ENCODE measurements at regions not wholly inside any gene's neighbourhood (a gene's known extent, or its start where the extent isn't known, plus 50 kb on each side); places are given as distances from the start of the nearest gene placed in this dataset.

DNA sequence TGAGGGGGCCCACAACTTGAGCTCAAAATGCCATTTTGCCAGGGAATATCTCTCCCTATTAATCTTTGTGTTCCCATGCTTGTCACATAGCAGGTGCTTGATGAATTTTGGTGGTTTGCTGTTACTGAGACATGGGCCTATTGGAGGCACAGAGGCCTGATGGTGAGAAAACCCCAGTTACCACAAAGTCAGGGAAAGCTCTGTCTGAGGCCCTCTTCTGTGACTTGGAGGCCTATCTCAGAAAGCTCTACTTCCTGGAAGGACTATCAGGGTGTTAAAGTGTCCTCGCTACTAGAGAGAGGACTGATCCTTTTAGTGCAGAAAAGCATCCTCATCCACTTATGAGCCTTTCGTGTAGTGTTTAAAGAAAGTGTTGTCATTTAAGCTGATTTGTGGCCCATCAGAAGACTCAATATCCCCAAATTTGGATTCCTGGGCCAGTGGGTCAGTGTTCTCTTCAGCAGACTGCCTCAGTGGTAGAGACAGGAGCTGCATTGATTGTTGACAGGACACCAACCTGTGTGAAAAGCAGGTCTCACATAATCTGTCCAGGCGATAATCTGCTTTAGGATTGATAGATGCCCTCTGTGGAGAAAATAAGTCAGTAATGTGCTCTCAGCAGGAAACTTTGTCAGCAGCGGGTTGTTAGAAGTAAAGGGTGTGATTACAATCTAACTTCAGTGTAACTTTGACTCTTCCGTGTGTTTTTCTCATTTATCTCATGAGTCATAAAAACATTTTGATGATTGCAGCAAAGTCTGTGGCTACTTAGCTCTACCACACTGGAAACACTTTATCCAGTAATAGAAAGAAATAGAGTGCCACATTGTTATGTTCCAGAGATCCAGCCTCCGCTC lies 121.0 kb downstream of the AKAP11 start:
- Histone ChIP-seq H3K9me3 (ENCODE audit: low read depth) (no peaks in the 10 kb centered on the region), H3K79me2 (ENCODE audit: low read depth) (no peaks in the 10 kb centered on the region), H3F3A (ENCODE audit: low read depth) (no peaks in the 10 kb centered on the region), H3K36me3 (no peaks in the 10 kb centered on the region), H3K4me1 (peaks cover 2% of the 10 kb centered on the region), H4K20me1 (ENCODE audit: low read depth) (no peaks in the 10 kb centered on the region), H3K4me3 (no peak overlapping the region), H2AFZ (replicated peaks) (no peak overlapping the region), H3K9ac (no peak overlapping the region), H3K27ac (no peak overlapping the region), H3K27me3 (no peaks in the 10 kb centered on the region), H3K4me2 (no peak overlapping the region)
- no peak for TF ChIP-seq CTCF (IDR thresholded peaks at IDR 0.05)
- no peak for TF ChIP-seq EZH2phosphoT487 (IDR thresholded peaks at IDR 0.05)
- TF ChIP-seq EZH2 (IDR thresholded peaks at IDR 0.05), result no peak
- peaks cover 4% of the 10 kb centered on the region for H3K27me3 Mint-ChIP-seq (ENCODE audit: insufficient read depth, low read depth)
- no peak overlapping the region for H3K27ac Mint-ChIP-seq
- no peaks in the 10 kb centered on the region for H3K36me3 Mint-ChIP-seq
- peaks cover 2% of the 10 kb centered on the region for H3K4me1 Mint-ChIP-seq
- H3K4me3 Mint-ChIP-seq, result no peak overlapping the region
- H3K9me3 Mint-ChIP-seq, result peaks cover 3% of the 10 kb centered on the region
- DNase-seq (ENCODE audit: low spot score), result no peak

- no peaks in the 10 kb centered on the region for H4K20me1 ChIP-seq (ENCODE audit: low read depth)
- Mint-ChIP-seq H3K27ac (no peak overlapping the region), H3K9me3 (peaks cover 3% of the 10 kb centered on the region), H3K4me3 (no peak overlapping the region), H3K27me3 (ENCODE audit: insufficient read depth, low read depth) (peaks cover 4% of the 10 kb centered on the region), H3K4me1 (peaks cover 2% of the 10 kb centered on the region), H3K36me3 (no peaks in the 10 kb centered on the region)
- no peaks in the 10 kb centered on the region for H3F3A ChIP-seq (ENCODE audit: low read depth)
- no peaks in the 10 kb centered on the region for H3K36me3 ChIP-seq
- H3K4me3 ChIP-seq, result no peak overlapping the region
- peaks cover 11% of the 10 kb centered on the region for H3K4me1 ChIP-seq
- DNase-seq (ENCODE audit: low spot score), result no peak
- H3K9me3 ChIP-seq (ENCODE audit: low read depth), result no peaks in the 10 kb centered on the region
- no peak overlapping the region for H3K27ac ChIP-seq
- H3K4me2 ChIP-seq, result no peak overlapping the region
- H3K27me3 ChIP-seq, result no peaks in the 10 kb centered on the region
- TF ChIP-seq EZH2 (IDR thresholded peaks at IDR 0.05), result no peak
- TF ChIP-seq EZH2phosphoT487 (IDR thresholded peaks at IDR 0.05), result no peak
- TF ChIP-seq CTCF (IDR thresholded peaks at IDR 0.05), result no peak
- no peak overlapping the region for H3K9ac ChIP-seq
- no peak overlapping the region for H2AFZ ChIP-seq (replicated peaks)
- no peaks in the 10 kb centered on the region for H3K79me2 ChIP-seq (ENCODE audit: low read depth)
Observed at GRCh38 chr13:42393573-42394360, 121.8 kb downstream of the AKAP11 start.

GRCh38 chr13:42394361-42394708 lies 122.4 kb downstream of the AKAP11 start:
- no peak overlapping the region for H3K9ac ChIP-seq
- H3K27me3 ChIP-seq, result no peaks in the 10 kb centered on the region
- no peaks in the 10 kb centered on the region for H3K9me3 ChIP-seq (ENCODE audit: low read depth)
- H3K4me2 ChIP-seq, result no peak overlapping the region
- Mint-ChIP-seq H3K36me3 (no peaks in the 10 kb centered on the region), H3K27me3 (ENCODE audit: insufficient read depth, low read depth) (peaks cover 4% of the 10 kb centered on the region), H3K4me3 (no peak overlapping the region), H3K4me1 (peaks cover 2% of the 10 kb centered on the region), H3K27ac (no peak overlapping the region), H3K9me3 (peaks cover 3% of the 10 kb centered on the region)
- TF ChIP-seq EZH2phosphoT487 (IDR thresholded peaks at IDR 0.05), result no peak
- TF ChIP-seq EZH2 (IDR thresholded peaks at IDR 0.05), result no peak
- TF ChIP-seq CTCF (IDR thresholded peaks at IDR 0.05), result no peak
- H4K20me1 ChIP-seq (ENCODE audit: low read depth), result no peaks in the 10 kb centered on the region
- no peak for DNase-seq (ENCODE audit: low spot score)
- H3K27ac ChIP-seq, result no peak overlapping the region
- H3F3A ChIP-seq (ENCODE audit: low read depth), result no peaks in the 10 kb centered on the region
- no peaks in the 10 kb centered on the region for H3K36me3 ChIP-seq
- peaks cover 13% of the 10 kb centered on the region for H3K4me1 ChIP-seq
- H3K79me2 ChIP-seq (ENCODE audit: low read depth), result no peaks in the 10 kb centered on the region
- no peak overlapping the region for H2AFZ ChIP-seq (replicated peaks)
- H3K4me3 ChIP-seq, result no peak overlapping the region
